IPS DF 6.9 (cell line): ENCODE measurements at regions not wholly inside any gene's neighbourhood (a gene's known extent, or its start where the extent isn't known, plus 50 kb on each side); places are given as distances from the start of the nearest gene placed in this dataset.
"Not testable (repeated sequence)": the region's sequence is repeated elsewhere in the genome, so short reads cannot be mapped to it uniquely, and the experiment has no call there.

Experiments used
- DNase-seq: peaks from one replicate; pipeline ENCODE4 v3.0.0-alpha.2; 2013; ENCODE audit warnings: low read depth, low spot score
- H3K27ac ChIP-seq: one replicate; pipeline ENCODE4 v1.5.1; 2013; ENCODE audit warnings: low read length, control low read depth
- H3K27me3 ChIP-seq: 2 replicates; pipeline ENCODE4 v1.6.1; 2013; ENCODE audit warnings: mild to moderate bottlenecking, low read length; ENCODE audit not compliant: control insufficient read depth, insufficient read depth
- H3K36me3 ChIP-seq: 2 replicates; pipeline ENCODE4 v1.6.1; 2013; ENCODE audit warnings: low read length; ENCODE audit not compliant: control insufficient read depth, insufficient read depth
- H3K4me1 ChIP-seq: 2 replicates; pipeline ENCODE4 v1.6.1; 2013; ENCODE audit warnings: low read length; ENCODE audit not compliant: control insufficient read depth, insufficient read depth
- H3K4me3 ChIP-seq: 2 replicates; pipeline ENCODE4 v1.5.1; 2013; ENCODE audit warnings: mild to moderate bottlenecking, low read length
- H3K9me3 ChIP-seq: 2 replicates; pipeline ENCODE4 v1.6.1; 2013; ENCODE audit warnings: low read length, inconsistent platforms; ENCODE audit not compliant: control insufficient read depth, insufficient read depth
- WGBS: extraction: QIAGEN DNeasy Blood & Tissue Kit; methylation state at CpG from one replicate; pipeline ENCODE4 v1.1.7; 2013; ENCODE audit warnings: mixed read lengths, missing lambda C conversion rate; ENCODE audit not compliant: insufficient read length, insufficient coverage; 5-methylcytosine and 5-hydroxymethylcytosine counted together

DNA sequence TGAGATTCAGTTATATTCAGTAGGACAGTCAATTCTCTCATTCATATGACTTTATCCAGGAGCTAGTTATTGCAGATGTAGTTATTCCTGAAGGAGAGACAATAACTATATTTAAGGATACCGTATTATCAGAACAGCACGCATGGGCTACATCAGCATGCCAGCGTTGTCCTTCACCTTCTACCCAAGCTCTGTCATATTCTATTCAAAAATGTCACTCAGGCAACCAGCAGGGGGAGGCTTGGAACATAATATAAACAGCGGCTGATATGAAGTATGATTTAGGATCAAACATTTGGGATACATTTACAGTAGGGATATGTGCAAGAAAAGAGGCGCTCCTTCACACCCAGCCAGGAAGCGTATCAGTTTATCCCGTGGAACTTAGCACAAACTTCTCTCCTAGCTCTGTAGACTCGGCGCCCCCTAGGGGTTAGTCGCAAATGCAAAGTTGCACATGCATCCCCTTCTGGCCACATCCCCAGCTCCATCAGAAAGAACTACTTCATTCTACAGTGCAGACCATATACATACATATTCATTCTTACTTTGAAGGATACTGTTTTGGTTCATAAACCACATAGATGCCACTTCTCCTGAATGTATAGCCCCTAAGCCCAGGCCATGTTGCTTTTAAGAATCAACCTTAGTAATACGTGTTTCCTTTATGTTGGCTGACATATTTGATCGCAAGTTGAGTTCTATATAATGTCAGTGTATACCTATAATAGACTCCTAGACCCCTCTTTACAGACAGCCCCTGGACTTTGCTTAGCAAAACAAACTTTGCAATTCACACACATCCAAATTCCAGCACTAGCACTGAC is 759.4 kb downstream of the ADCYAP1 start:
- Histone ChIP-seq H3K36me3 (no peaks in the 10 kb centered on the region), H3K9me3 (no peaks in the 10 kb centered on the region), H3K27me3 (no peaks in the 10 kb centered on the region), H3K4me1 (no peaks in the 10 kb centered on the region), H3K27ac (no peak overlapping the region), H3K4me3 (no peak overlapping the region)
- peak; percentile 45 for DNase-seq
- WGBS, result no CpG with 5 or more reads among the region's 12 CpGs

DNA sequence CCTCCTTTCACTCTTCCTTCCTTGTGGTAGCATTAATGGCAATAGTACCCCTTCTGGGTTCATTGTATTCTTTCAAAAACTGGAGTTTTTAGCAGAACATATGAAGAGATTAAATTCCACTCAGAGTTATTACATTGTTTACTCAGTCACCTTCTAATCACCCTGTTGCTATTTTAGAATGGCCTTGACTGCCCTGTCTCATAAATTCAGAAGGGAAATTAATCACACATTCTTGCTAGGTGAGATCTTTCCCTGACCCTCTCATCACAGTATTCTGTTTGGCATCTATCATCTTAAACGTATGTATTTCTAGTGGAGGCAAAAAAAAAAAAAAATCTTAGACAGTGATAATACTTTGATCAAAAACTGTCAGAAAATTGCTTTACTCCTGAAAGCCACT is 760.4 kb downstream of the ADCYAP1 start:
- Histone ChIP-seq H3K9me3 (no peaks in the 10 kb centered on the region), H3K36me3 (no peaks in the 10 kb centered on the region), H3K27ac (no peak overlapping the region), H3K4me1 (no peaks in the 10 kb centered on the region), H3K4me3 (no peak overlapping the region), H3K27me3 (no peaks in the 10 kb centered on the region)
- WGBS, result no CpG with 5 or more reads among the region's 1 CpG
- DNase-seq, result no peak

- DNase-seq, result no peak
- H3K4me1 ChIP-seq, result no peaks in the 10 kb centered on the region
- no peak overlapping the region for H3K27ac ChIP-seq
- H3K9me3 ChIP-seq, result no peaks in the 10 kb centered on the region
- H3K36me3 ChIP-seq, result no peaks in the 10 kb centered on the region
- no peaks in the 10 kb centered on the region for H3K27me3 ChIP-seq
- no peak overlapping the region for H3K4me3 ChIP-seq
- WGBS, result no CpG with 5 or more reads among the region's 4 CpGs
Observed at GRCh38 chr18:1668279-1668678, 763.6 kb downstream of the ADCYAP1 start.

GRCh38 chr18:1671710-1672109 is 767.0 kb downstream of the ADCYAP1 start:
- not testable (repeated sequence) for H3K4me1 ChIP-seq, H3K27ac ChIP-seq, H3K9me3 ChIP-seq, H3K36me3 ChIP-seq, H3K4me3 ChIP-seq, H3K27me3 ChIP-seq, DNase-seq
- no CpG with 5 or more reads among the region's 2 CpGs for WGBS

- Histone ChIP-seq H3K4me3 (no peak overlapping the region), H3K9me3 (no peaks in the 10 kb centered on the region), H3K27me3 (no peaks in the 10 kb centered on the region), H3K4me1 (no peaks in the 10 kb centered on the region), H3K36me3 (no peaks in the 10 kb centered on the region), H3K27ac (no peak overlapping the region)
- DNase-seq, result no peak
- WGBS, result no CpG with 5 or more reads among the region's 3 CpGs
Observed at GRCh38 chr18:1676387-1676786, 771.7 kb downstream of the ADCYAP1 start.

DNA sequence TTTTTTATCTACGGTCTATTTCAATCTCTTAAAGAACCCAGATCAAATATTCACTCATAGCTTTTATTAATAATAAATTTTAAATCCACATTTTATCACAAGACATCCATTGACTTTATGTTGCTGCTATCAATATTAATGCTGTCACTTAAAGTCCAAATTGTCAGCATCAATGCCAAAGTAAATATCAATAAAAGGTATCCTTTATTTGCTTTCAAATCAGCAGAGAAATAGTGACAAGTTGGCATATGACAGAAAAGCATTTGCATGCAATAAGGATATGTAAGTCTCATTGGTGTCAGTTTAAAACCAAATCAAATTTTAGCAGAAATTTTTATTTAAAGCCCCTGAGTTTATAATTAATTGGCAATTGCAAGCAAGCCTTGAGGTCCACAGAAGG is 775.4 kb downstream of the ADCYAP1 start:
- no CpG with 5 or more reads among the region's 1 CpG for WGBS
- Histone ChIP-seq H3K9me3 (no peaks in the 10 kb centered on the region), H3K27ac (no peak overlapping the region), H3K36me3 (no peaks in the 10 kb centered on the region), H3K4me3 (no peak overlapping the region), H3K27me3 (no peaks in the 10 kb centered on the region; the same call in 1 of the 2 replicates), H3K4me1 (no peaks in the 10 kb centered on the region)
- DNase-seq, result no peak

DNA sequence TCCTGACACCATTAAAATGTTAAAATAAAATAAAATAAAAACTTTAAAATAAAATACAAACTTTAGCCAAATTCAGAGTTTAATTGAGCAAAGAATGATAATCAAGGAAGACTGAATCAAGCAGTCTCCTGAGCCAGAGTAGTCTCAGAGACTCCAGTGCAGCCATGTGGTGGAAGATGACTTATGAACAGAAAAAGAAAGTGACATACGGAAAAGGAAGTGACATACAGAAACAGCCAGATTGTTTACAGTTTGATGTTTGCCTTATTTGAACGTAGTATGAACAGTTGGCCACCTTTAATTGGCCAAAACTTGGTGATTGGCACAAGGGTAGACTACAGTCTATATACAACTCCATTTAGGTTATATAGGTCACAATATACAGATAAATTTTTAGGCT is 787.2 kb downstream of the ADCYAP1 start:
- no CpG with 5 or more reads among the region's 2 CpGs for WGBS
- DNase-seq, result no peak

DNA sequence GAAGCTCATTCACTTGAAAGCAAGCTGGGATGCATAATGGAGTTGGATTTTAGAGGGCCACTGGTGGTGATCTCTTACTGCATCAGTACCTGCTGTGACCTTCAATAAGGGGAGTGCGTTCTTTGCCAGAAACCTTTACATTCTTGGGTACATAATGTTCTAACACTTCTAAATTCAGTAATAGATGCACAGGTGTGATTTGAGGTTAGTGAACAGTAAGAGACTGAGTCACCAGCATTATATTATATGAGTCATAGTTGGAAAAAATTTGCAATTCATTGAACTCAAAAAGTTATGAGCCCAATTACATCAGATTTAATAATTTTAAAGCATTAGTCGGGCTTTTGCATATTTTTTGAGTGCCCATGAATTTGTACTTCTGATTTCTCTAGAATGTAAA is 803.3 kb downstream of the ADCYAP1 start:
- no peak overlapping the region for H3K4me3 ChIP-seq
- no CpG with 5 or more reads among the region's 2 CpGs for WGBS
- no peaks in the 10 kb centered on the region for H3K27me3 ChIP-seq
- H3K27ac ChIP-seq, result no peak overlapping the region
- 0 out of 2 replicates have a peak, but pooled peaks cover 1% of the 10 kb centered on the region for H3K4me1 ChIP-seq
- H3K36me3 ChIP-seq, result no peaks in the 10 kb centered on the region
- no peak for DNase-seq
- no peaks in the 10 kb centered on the region for H3K9me3 ChIP-seq

More for the DNA sequence above, 787.2 kb downstream of the ADCYAP1 start:
- Histone ChIP-seq H3K4me1 (no peaks in the 10 kb centered on the region), H3K27ac (no peak overlapping the region), H3K36me3 (no peaks in the 10 kb centered on the region), H3K27me3 (no peaks in the 10 kb centered on the region), H3K9me3 (no peaks in the 10 kb centered on the region), H3K4me3 (no peak overlapping the region)

GRCh38 chr18:1710114-1710513 is 805.4 kb downstream of the ADCYAP1 start:
- no peak overlapping the region for H3K27ac ChIP-seq
- WGBS, result no CpG with 5 or more reads among the region's 3 CpGs
- H3K4me1 ChIP-seq, result 0 out of 2 replicates have a peak, but pooled peaks cover 1% of the 10 kb centered on the region
- DNase-seq, result no peak
- H3K36me3 ChIP-seq, result no peaks in the 10 kb centered on the region
- no peak overlapping the region for H3K4me3 ChIP-seq
- no peaks in the 10 kb centered on the region for H3K9me3 ChIP-seq
- no peaks in the 10 kb centered on the region for H3K27me3 ChIP-seq

DNA sequence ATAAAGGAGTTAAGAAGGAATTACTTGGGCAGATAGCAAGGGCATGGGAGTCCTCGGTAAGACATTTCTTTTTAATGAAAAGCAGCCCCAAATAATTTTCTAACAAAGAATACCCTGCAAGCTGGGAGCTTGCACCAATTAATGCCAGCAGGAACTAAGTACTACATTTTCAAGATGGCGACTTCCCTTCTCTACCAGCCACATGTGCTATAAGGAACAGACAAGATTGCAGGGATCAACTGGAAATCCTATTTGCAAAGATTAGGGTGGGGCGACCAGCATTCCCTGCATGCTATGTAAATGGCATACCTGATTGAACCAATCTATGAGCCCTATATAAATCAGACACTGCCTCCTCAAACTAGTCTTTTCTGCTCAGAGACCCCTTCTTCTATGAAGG is 827.5 kb downstream of the ADCYAP1 start:
- no CpG with 5 or more reads among the region's 3 CpGs for WGBS
- DNase-seq, result no peak
- H3K27ac ChIP-seq, result no peak overlapping the region
- H3K36me3 ChIP-seq, result no peaks in the 10 kb centered on the region
- H3K27me3 ChIP-seq, result no peaks in the 10 kb centered on the region
- H3K4me3 ChIP-seq, result no peak overlapping the region
- H3K4me1 ChIP-seq, result no peaks in the 10 kb centered on the region
- no peaks in the 10 kb centered on the region for H3K9me3 ChIP-seq

DNA sequence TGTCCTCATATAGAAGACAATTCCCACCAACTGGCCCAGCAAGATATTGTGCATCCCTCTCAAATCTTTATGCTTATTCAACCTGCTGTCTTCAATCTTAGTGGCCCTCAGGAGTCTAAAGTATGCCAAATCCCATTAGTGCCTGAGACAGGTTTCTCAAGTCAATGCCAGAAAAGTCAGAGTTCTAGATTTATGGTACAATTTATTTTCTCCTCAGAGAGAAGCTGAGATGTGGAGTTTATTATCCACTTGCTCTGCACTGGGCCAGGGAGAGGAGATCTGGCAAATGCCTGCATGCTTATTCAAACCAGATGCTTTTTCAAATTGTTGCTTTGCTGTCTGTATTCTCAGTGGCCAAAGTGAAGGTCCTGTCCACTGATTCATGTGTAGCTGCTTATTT is 825.2 kb downstream of the METTL4 start:
- Histone ChIP-seq H3K27me3 (no peaks in the 10 kb centered on the region), H3K4me1 (no peaks in the 10 kb centered on the region), H3K36me3 (no peaks in the 10 kb centered on the region), H3K9me3 (no peaks in the 10 kb centered on the region), H3K27ac (no peak overlapping the region), H3K4me3 (no peak overlapping the region)
- no peak for DNase-seq
